ENCODE measurements at regions not wholly inside any gene's neighbourhood (a gene's known extent, or its start where the extent isn't known, plus 50 kb on each side); places are given as distances from the start of the nearest gene placed in this dataset.
A peak's percentile ranks its signal among the peaks of the same experiment; 100 is the strongest.

- H3K4me1 ChIP-seq: no peaks in the 10 kb centered on the region
- no peaks in the 10 kb centered on the region for H3K27me3 ChIP-seq
- no peaks in the 10 kb centered on the region for H3K36me3 ChIP-seq (replicated peaks in 1 of 2; ENCODE audit: insufficient read depth in 1 of 2, low read depth in 2 of 2)
- H3K27ac ChIP-seq: no peak overlapping the region
- DNase-seq (no peak), ATAC-seq (no peak)
- H3K4me3 ChIP-seq: no peak overlapping the region
- H3K9me3 ChIP-seq: no peaks in the 10 kb centered on the region
- intact Hi-C loops (cut with DNase I): no loop called here
- WGBS, 2 donors: 40 to 68% methylated on average over 2 of the region's 2 CpGs
- TF ChIP-seq POLR2A (IDR thresholded peaks at IDR 0.05): no peak
- no peak for TF ChIP-seq CTCF (IDR thresholded peaks at IDR 0.05)
Observed at GRCh38 chrY:17038439-17038838, 841.6 kb downstream of the CDY2B start.

- no peaks in the 10 kb centered on the region for H3K36me3 ChIP-seq (replicated peaks in 1 of 2; ENCODE audit: insufficient read depth in 1 of 2, low read depth in 2 of 2)
- TF ChIP-seq POLR2A (IDR thresholded peaks at IDR 0.05): no peak
- TF ChIP-seq CTCF (IDR thresholded peaks at IDR 0.05): no peak
- no peaks in the 10 kb centered on the region for H3K9me3 ChIP-seq
- no peak overlapping the region for H3K4me3 ChIP-seq
- H3K4me1 ChIP-seq: no peaks in the 10 kb centered on the region
- no peak overlapping the region for H3K27ac ChIP-seq
- intact Hi-C loops (cut with DNase I): no loop called here
- WGBS, 2 donors: 91 to 100% methylated on average over 2 to 3 of the region's 3 CpGs
- DNase-seq (no peak), ATAC-seq (no peak)
- H3K27me3 ChIP-seq: no peaks in the 10 kb centered on the region
Observed at GRCh38 chrY:17018126-17018525, 861.9 kb downstream of the CDY2B start.

- H3K27me3 ChIP-seq: no peaks in the 10 kb centered on the region
- intact Hi-C loops (cut with DNase I): no loop called here
- 63% methylated on average over 2 of the region's 2 CpGs; no CpG with 5 or more reads in 1 of the 2 donors for WGBS, 2 donors
Observed at GRCh38 chrY:16993551-16993950, 886.5 kb downstream of the CDY2B start.

DNA sequence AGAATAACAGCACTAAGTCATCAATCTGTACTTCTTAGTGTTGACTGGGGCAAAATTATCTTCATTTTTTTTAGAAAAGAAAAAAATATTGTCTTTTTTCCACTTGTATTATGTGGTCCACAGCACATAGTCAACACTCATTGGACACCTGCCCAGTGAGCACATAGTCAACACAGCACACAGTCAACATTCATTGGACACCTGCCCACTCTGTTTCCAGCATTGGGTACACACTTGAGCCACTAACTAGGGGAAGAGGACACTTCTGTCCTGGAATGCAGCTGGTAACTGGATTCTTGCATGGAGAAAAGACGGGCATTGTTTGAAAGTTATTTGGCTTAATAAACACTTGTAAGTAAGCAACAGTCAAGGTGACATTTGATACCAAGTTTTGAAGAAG, 898.2 kb downstream of the CDY2B start:
- intact Hi-C loops (cut with DNase I): no loop called here
- Histone ChIP-seq H3K9me3 (no peaks in the 10 kb centered on the region), H3K27me3 (no peaks in the 10 kb centered on the region), H3K4me3 (no peak overlapping the region), H3K4me1 (no peaks in the 10 kb centered on the region), H3K27ac (no peak overlapping the region), H3K36me3 (replicated peaks in 1 of 2; ENCODE audit: insufficient read depth in 1 of 2, low read depth in 2 of 2) (no peaks in the 10 kb centered on the region)
- ATAC-seq: no peak
- 23 to 67% methylated on average over 1 of the region's 1 CpG for WGBS, 2 donors
- TF ChIP-seq POLR2A (IDR thresholded peaks at IDR 0.05): no peak
- no peak for TF ChIP-seq CTCF (IDR thresholded peaks at IDR 0.05)
- peak in 1 of 4 donors; percentile 1 for DNase-seq

More at GRCh38 chrY:16993551-16993950, 886.5 kb downstream of the CDY2B start:
- Histone ChIP-seq H3K4me1 (no peaks in the 10 kb centered on the region), H3K36me3 (replicated peaks in 1 of 2; ENCODE audit: insufficient read depth in 1 of 2, low read depth in 2 of 2) (no peaks in the 10 kb centered on the region), H3K27ac (no peak overlapping the region), H3K9me3 (no peaks in the 10 kb centered on the region), H3K4me3 (no peak overlapping the region)
- TF ChIP-seq POLR2A (IDR thresholded peaks at IDR 0.05) (no peak), CTCF (IDR thresholded peaks at IDR 0.05) (no peak)
- ATAC-seq (no peak), DNase-seq (no peak)

- intact Hi-C loops (cut with DNase I): no loop called here
Observed at GRCh38 chrY:16959071-16959470, 920.9 kb downstream of the CDY2B start.

More at GRCh38 chrY:16959071-16959470, 920.9 kb downstream of the CDY2B start:
- Histone ChIP-seq H3K4me3 (no peak overlapping the region), H3K36me3 (replicated peaks in 1 of 2; ENCODE audit: insufficient read depth in 1 of 2, low read depth in 2 of 2) (no peaks in the 10 kb centered on the region), H3K9me3 (no peaks in the 10 kb centered on the region), H3K27me3 (no peaks in the 10 kb centered on the region), H3K4me1 (no peaks in the 10 kb centered on the region), H3K27ac (no peak overlapping the region)
- TF ChIP-seq CTCF (IDR thresholded peaks at IDR 0.05) (no peak), POLR2A (IDR thresholded peaks at IDR 0.05) (no peak)
- 67 to 87% methylated on average over 3 to 6 of the region's 6 CpGs for WGBS, 2 donors
- ATAC-seq (no peak), DNase-seq (no peak)
